A673 (cell line): ENCODE measurements at regions not wholly inside any gene's neighbourhood (a gene's known extent, or its start where the extent isn't known, plus 50 kb on each side); places are given as distances from the start of the nearest gene placed in this dataset.

ENCODE experiments used
- EZH2 ChIP-seq: fragments of 200-600 bp; sonication (generic); IDR thresholded peaks from 2 replicates; pipeline ENCODE4 v1.6.1; 2017; ENCODE audit warnings: borderline replicate concordance, low read depth, mild to moderate bottlenecking, mixed read lengths, antibody characterized with exemption, low read length; ENCODE audit not compliant: poor library complexity, severe bottlenecking
- TF ChIP-seq, protein P1 (sequence below): fragments of 300-800, 200-600 bp; sonication (generic); conservative IDR thresholded peaks from 2 replicates; pipeline ENCODE4 v1.5.1; 2017; ENCODE audit warnings: low read depth, mild to moderate bottlenecking, antibody characterized with exemption, low read length, moderate library complexity, mixed read lengths

DNA sequence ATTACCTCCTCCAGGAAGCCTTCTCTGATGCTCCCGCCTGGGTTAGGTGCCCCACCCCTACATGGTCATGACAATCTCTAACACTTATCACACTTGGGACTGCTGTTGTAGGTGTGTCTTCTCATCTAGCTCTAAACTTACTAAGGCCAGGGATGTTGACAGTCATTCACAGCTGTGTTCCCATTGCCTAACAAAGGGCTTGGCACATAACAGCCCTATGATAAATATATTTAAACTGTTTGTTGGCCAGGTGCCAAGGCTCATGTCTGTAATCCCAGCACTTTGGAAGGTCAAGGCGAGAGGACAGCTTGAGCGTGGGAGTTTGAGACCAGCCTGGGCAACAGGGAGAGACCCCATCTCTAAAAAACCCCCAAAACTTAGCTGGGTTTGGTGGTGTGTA is 98.8 kb upstream of the RGS6 start:
- TF ChIP-seq, protein P1, sequence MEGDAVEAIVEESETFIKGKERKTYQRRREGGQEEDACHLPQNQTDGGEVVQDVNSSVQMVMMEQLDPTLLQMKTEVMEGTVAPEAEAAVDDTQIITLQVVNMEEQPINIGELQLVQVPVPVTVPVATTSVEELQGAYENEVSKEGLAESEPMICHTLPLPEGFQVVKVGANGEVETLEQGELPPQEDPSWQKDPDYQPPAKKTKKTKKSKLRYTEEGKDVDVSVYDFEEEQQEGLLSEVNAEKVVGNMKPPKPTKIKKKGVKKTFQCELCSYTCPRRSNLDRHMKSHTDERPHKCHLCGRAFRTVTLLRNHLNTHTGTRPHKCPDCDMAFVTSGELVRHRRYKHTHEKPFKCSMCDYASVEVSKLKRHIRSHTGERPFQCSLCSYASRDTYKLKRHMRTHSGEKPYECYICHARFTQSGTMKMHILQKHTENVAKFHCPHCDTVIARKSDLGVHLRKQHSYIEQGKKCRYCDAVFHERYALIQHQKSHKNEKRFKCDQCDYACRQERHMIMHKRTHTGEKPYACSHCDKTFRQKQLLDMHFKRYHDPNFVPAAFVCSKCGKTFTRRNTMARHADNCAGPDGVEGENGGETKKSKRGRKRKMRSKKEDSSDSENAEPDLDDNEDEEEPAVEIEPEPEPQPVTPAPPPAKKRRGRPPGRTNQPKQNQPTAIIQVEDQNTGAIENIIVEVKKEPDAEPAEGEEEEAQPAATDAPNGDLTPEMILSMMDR: no peak
- TF ChIP-seq EZH2: no peak
